Activated T-cell treated with anti-CD3 and anti-CD28 coated beads for 4 hours (primary cell): ENCODE measurements at regions not wholly inside any gene's neighbourhood (a gene's known extent, or its start where the extent isn't known, plus 50 kb on each side); places are given as distances from the start of the nearest gene placed in this dataset.

Source experiments
- DNase-seq: peaks from one replicate; pipeline ENCODE4 v3.0.0-alpha.2; 2020

- DNase-seq = no peak
Measured at GRCh38 chr13:85031771-85032170, 767.4 kb downstream of the SLITRK6 start.

DNA sequence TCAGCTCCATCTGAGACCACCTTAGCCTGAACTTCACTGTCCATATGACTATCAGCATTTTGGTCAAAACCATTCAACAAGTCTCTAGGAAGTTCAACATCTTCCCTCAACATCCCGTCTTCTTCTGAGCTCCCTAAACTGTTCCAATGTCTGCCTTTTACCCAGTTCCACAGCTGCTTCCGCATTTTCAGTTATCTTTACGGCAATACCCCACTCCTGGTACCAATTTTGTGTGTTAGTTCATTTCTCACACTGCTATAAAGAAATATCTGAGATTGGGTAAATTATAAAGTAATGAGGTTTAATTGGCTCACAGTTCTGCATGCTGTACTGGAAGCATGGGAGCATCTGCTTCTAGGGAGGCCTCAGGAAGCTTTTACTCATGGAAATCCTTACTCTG lies 771.2 kb downstream of the SLITRK6 start:
- DNase-seq = no peak

DNA sequence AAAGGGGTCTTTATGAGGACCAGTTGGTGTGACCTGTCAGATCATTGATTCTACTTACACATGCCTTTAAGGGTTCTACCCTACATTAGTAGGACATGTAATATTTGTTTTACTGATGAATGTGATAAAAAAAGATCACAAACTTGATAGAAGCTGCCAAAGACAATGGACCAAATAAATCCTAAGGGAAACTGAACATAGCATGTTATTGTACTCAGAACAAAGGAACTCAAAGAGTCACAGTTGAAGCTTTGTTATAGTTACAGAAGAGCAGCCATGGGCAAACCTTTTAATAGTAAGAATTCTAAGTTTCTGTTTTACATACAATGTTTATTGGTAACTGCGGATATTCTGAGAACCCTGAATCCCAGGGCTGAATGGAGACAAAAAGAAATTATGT lies 780.1 kb downstream of the SLITRK6 start:
- no peak for DNase-seq

DNA sequence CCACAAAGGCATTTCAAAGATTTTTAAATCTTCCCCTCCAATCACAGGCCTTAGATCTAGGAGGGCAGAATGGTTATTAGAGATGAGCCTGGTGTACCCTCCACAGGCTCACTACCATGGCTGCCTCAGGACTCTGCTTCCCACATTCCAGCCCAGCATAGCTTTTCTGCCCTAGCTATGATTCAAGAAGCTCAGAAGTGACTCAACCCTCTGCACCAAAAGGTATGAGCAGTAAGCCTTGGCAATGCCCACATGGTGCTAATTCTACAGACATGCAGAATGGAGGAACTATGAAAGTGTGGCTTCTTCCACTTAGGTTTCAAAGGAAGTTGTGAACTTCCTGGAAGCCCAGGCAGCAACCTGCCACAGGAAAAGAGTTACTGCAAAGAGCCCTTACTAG lies 786.2 kb downstream of the SLITRK6 start:
- DNase-seq = no peak

- DNase-seq = no peak
Measured at GRCh38 chr13:85009447-85009846, 789.8 kb downstream of the SLITRK6 start.

GRCh38 chr13:84999252-84999651 lies 800.0 kb downstream of the SLITRK6 start:
- no peak for DNase-seq

DNA sequence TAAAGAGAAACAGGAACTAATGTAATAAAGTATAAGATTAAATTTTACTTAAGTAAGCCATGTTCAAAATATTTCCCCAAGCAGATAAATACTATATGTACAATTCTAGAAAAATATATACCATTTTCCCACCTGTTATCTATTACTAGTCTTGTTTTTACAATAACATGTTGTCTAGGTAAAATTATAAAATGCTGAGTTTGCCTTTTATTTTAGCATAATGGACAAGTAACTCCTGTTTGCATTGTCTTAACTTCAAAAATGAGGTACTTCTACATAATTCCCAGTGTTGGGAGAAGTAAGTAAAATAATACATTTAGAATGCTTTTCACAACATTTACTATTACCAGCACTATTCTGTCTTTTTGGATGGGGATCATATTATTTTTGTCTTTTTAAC lies 800.5 kb downstream of the SLITRK6 start:
- DNase-seq = no peak

GRCh38 chr13:84997858-84998257 lies 801.4 kb downstream of the SLITRK6 start:
- DNase-seq = no peak

DNA sequence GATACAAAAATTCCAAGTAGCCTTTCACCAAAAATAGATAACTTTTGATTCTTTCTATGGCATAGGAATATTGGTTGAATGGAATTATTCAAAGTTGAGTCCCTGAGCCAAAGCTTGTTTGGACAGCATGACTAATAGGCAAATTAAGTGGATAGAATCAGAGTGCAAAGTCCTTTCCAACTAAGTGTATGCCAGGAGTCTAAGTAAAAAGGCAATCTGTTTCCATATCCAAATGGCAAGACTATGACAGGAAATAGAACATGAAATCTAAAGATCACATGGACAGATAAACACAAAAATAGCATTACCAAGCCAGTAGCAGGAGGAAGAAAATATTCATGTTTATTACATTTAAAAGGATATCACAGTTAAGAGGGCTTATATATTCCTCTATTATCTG lies 804.6 kb downstream of the SLITRK6 start:
- no peak for DNase-seq

GRCh38 chr13:84985860-84986259 lies 813.4 kb downstream of the SLITRK6 start:
- no peak for DNase-seq

DNA sequence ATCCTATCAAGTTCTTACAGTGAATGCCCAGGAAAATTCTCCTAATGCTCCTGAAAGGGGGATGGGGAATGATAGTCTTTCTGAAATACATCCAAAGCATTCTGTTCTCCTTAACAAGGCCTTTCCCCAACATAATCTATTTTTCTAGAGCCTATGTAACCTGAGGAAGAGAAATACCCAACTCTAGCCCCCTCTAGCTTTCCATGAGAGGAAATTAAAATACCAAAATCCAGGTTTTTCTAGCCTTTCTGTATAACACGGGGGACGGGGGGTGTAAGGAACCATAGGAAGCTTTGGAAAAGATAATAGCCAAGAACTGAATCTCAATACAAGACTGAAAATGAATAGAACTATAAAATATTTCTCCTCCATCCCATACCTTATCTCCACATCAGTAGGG lies 815.9 kb downstream of the SLITRK6 start:
- no peak for DNase-seq

GRCh38 chr13:84980571-84980970 lies 818.6 kb downstream of the SLITRK6 start:
- no peak for DNase-seq

- DNase-seq = no peak
Measured at GRCh38 chr13:84978851-84979250, 820.4 kb downstream of the SLITRK6 start.

- no peak for DNase-seq
Measured at GRCh38 chr13:84973661-84974060, 825.6 kb downstream of the SLITRK6 start.

GRCh38 chr13:84972907-84973306 lies 826.3 kb downstream of the SLITRK6 start:
- DNase-seq = no peak

DNA sequence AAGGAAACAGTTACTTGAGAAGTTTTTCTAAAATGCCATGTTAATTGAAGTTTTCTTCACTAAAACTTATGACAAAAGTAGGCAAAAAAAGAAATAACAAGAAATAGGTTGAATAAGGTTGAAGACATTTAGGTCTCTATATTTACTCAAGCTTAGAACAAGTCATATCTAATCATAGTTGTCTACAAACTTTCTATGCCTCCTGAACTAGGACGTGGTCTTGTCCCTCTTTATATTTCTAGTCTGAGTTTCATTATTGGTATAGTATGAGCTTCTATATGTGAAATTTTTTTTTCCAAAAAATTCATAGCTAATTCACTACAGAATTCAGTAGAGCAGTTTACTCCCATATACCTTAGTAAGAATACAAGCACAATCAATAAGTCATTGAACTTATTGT lies 836.4 kb downstream of the SLITRK6 start:
- no peak for DNase-seq

GRCh38 chr13:84962141-84962750 lies 837.0 kb downstream of the SLITRK6 start:
- no peak for DNase-seq

GRCh38 chr13:84961023-84961422 lies 838.2 kb downstream of the SLITRK6 start:
- no peak for DNase-seq

DNA sequence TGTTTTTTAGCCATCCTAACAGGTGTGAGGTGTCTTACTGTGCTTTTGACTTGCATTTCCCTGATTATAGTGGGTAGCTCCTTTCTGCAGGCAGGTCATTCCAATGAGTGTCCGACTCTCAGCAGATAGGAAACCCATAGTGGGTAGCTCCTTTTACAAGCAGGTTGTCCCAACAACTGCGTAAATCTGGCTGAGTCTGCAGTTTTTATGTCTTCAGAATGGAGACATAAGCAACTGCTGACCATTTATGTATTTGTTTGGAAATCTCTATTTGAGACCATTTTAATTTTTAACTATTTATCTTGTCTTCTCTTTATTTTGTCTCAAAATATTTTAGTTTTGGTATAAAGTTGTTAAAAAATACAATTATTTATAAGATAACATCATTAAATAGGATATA lies 839.4 kb downstream of the SLITRK6 start:
- DNase-seq = no peak

DNA sequence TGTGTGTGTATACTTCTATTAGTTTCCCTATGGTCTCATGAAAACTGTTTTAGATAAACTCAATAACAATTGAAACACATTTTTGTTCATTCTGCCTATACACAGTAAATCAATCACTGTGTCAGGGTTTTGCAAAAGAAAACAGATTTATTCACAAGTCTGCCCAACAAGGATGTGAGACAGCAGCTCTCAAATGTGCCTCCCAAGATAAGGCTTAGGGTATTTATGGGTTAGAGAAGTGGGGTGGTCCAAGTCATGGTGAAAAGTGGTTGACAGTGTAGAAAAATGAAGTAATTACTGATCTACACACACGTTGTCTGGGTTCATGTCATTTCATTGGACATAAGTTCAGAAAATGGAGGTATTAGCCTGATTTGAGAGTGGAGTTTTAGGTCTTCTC lies 844.6 kb downstream of the SLITRK6 start:
- DNase-seq = no peak

- no peak for DNase-seq
Measured at GRCh38 chr13:84951128-84951527, 848.1 kb downstream of the SLITRK6 start.

DNA sequence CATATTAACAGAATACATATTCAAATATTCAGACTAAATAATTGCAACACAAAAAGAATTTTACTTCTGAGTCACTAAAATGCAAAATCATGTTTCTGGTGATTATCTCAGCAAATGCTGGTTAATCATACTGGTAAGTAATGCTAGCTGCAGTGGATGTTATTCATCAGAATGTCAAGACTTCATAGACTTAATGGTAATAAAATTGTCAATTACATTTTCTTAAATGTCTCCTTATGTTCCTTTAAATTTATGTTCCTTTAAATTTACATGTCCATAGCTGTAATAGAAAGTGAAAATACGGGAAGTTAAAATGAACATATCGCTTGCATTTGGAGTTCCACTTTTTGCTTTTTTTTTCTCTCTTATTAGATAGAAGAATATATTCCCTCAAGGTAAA lies 853.0 kb downstream of the SLITRK6 start:
- no peak for DNase-seq

DNA sequence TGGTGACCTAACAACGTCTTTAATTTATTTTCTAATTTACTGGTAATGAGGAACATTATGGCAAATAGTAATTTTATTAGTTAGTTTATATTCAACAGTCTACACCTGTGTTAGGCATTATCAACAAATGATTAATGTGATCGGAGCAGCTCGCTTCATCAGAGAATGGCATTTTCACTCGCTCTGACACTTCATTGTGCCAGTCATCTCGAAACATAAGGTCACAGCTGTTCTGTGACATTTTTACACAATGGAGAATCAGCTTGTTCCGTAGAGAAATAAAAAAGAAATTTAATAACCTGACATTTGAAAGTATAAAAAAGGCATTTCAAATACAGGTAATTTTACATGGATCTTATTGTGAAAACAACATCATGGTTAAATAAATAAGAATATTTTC lies 858.4 kb downstream of the SLITRK6 start:
- no peak for DNase-seq

DNA sequence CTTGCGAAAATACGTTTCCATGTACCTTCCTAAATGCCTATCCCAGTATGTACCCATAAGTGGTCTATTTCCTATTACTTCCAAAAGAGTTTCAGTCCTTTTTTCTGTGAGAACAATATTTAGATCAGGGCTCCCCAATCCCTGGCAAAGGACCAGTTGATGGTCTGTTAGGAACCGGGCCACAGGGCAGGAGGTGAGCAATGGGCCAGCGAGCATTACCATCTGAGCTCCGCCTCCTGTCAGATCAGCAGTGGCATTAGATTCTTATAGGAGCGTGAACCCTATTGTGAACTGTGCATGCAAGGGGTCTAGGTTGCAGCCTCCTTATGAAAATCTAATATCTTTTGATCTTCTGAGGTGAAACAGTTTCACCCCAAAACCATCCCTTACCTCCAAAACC lies 859.1 kb downstream of the SLITRK6 start:
- no peak for DNase-seq

- DNase-seq = no peak
Measured at GRCh38 chr13:84934911-84935310, 864.3 kb downstream of the SLITRK6 start.

DNA sequence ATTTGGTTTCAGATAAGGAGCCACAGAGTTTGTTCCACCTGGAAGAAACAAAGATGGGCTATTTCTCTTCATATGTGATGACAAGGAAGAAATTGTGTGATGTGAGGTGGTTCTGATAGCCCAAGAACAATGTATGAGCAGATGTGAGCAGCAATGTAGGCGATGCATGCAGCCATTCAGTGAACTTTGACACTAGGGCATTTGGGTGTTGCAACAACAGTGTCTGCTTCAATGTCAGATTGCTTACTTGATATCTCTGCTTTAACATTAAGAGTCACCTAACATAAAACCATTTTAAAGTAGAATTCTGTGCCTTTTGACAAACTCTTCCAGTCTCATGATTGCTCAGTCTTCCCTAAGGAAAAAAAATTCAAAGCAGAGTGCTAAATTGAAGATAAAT lies 865.4 kb downstream of the SLITRK6 start:
- no peak for DNase-seq
